ENCODE measurements at regions not wholly inside any gene's neighbourhood (a gene's known extent, or its start where the extent isn't known, plus 50 kb on each side); places are given as distances from the start of the nearest gene placed in this dataset.

- TF ChIP-seq ZNF26 (tag by site-specific recombination; IDR thresholded peaks at IDR 0.05) (no peak), ZNF624 (tag by site-specific recombination; IDR thresholded peaks at IDR 0.05) (no peak), ZNF174 (tag by site-specific recombination; IDR thresholded peaks at IDR 0.05) (no peak), ZNF148 (tag by site-specific recombination; IDR thresholded peaks at IDR 0.05; ENCODE audit: borderline replicate concordance) (no peak), ZSCAN30 (tag by site-specific recombination; IDR thresholded peaks at IDR 0.05) (no peak), ZNF664 (tag by site-specific recombination; IDR thresholded peaks at IDR 0.05) (no peak), ZNF140 (tag by site-specific recombination; IDR thresholded peaks at IDR 0.05) (no peak)
Observed at GRCh38 chr17:77058016-77058415, 82.8 kb upstream of the SEC14L1 start (continued).

- Histone ChIP-seq H3K36me3 (ENCODE audit: control insufficient read depth in 2 of 2, insufficient read depth in 1 of 2, low read length in 2 of 2) (no peaks in the 10 kb centered on the region), H3K27ac (ENCODE audit: extremely low read depth, low read depth, low read length) (no peak overlapping the region), H3K9me3 (ENCODE audit: control insufficient read depth, insufficient read depth, low read depth, low read length) (no peaks in the 10 kb centered on the region), H3K4me1 (ENCODE audit: control insufficient read depth, insufficient read depth, low read length) (no peaks in the 10 kb centered on the region), H3K4me3 (ENCODE audit: low read depth, low read length) (no peak overlapping the region)
- TF ChIP-seq ZNF138 (tag by site-specific recombination; IDR thresholded peaks at IDR 0.05; ENCODE audit: borderline replicate concordance), result no peak
- TF ChIP-seq ZNF747 (tag by site-specific recombination; IDR thresholded peaks at IDR 0.05), result no peak
- TF ChIP-seq HOXD13 (CRISPR knock-in tag; IDR thresholded peaks at IDR 0.05; ENCODE audit: borderline replicate concordance), result no peak
- TF ChIP-seq ZNF24 (tag by site-specific recombination; IDR thresholded peaks at IDR 0.05), result no peak
- TF ChIP-seq ZNF624 (tag by site-specific recombination; IDR thresholded peaks at IDR 0.05), result no peak
- TF ChIP-seq ZNF513 (tag by site-specific recombination; IDR thresholded peaks at IDR 0.05), result no peak
- TF ChIP-seq ATF2 (tag by site-specific recombination; IDR thresholded peaks at IDR 0.05; ENCODE audit: low read depth), result no peak
- TF ChIP-seq ZNF645 (tag by site-specific recombination; IDR thresholded peaks at IDR 0.05), result no peak
- TF ChIP-seq IKZF3 (tag by site-specific recombination; IDR thresholded peaks at IDR 0.05), result no peak
- TF ChIP-seq ZNF248 (tag by site-specific recombination; IDR thresholded peaks at IDR 0.05), result no peak
- TF ChIP-seq MYNN (tag by site-specific recombination; IDR thresholded peaks at IDR 0.05; ENCODE audit: borderline replicate concordance), result no peak
- no peak for TF ChIP-seq KLF8 (tag by site-specific recombination; IDR thresholded peaks at IDR 0.05)
- TF ChIP-seq WT1 (tag by site-specific recombination; IDR thresholded peaks at IDR 0.05), result no peak
- TF ChIP-seq ZNF155 (tag by site-specific recombination; IDR thresholded peaks at IDR 0.05), result no peak
- no peak for TF ChIP-seq ZNF423 (tag by site-specific recombination; IDR thresholded peaks at IDR 0.05)
- no peak for TF ChIP-seq ZNF221 (tag by site-specific recombination; IDR thresholded peaks at IDR 0.05; ENCODE audit: borderline replicate concordance)
- TF ChIP-seq PATZ1 (tag by site-specific recombination; IDR thresholded peaks at IDR 0.05), result no peak
- TF ChIP-seq ZNF501 (tag by site-specific recombination; IDR thresholded peaks at IDR 0.05), result no peak
- ChIA-PET CTCF (interaction anchor here (1.2 to 2.0 kb wide), 2 partner anchors 55 to 194 kb away, joined by 3 to 12 read pairs; partner anchors contain the start of gene MGAT5B), POLR2A (no interaction called here)
Observed at GRCh38 chr17:77061669-77062068, 79.1 kb upstream of the SEC14L1 start.

All from HEK293 (cell line).